GM19397 (cell line): ENCODE measurements at regions not wholly inside any gene's neighbourhood (a gene's known extent, or its start where the extent isn't known, plus 50 kb on each side); places are given as distances from the start of the nearest gene placed in this dataset.

Experiments
- ATAC-seq: cut with Tn5 transposase; IDR thresholded peaks from one replicate; pipeline ENCODE4 v1.9.1; 2021; ENCODE audit warnings: mild to moderate bottlenecking, moderate library complexity; ENCODE audit not compliant: unreplicated experiment

GRCh38 chr9:79800578-79800977, 228.8 kb downstream of the TLE4 start:
- no peak for ATAC-seq

GRCh38 chr9:79799691-79800335, 228.0 kb downstream of the TLE4 start:
- no peak for ATAC-seq

- no peak for ATAC-seq
These were observed 226.7 kb downstream of the TLE4 start for GRCh38 chr9:79798450-79798849.

GRCh38 chr9:79796411-79796810, 224.6 kb downstream of the TLE4 start:
- ATAC-seq: no peak

- no peak for ATAC-seq
These were observed 216.9 kb downstream of the TLE4 start for GRCh38 chr9:79788662-79789061.

GRCh38 chr9:79781263-79781662, 209.5 kb downstream of the TLE4 start:
- no peak for ATAC-seq

GRCh38 chr9:79780559-79780958, 208.8 kb downstream of the TLE4 start:
- ATAC-seq: no peak

- no peak for ATAC-seq
These were observed 208.1 kb downstream of the TLE4 start for GRCh38 chr9:79779901-79780300.

GRCh38 chr9:79778581-79778980, 206.8 kb downstream of the TLE4 start:
- ATAC-seq: no peak

GRCh38 chr9:79776581-79776980, 204.8 kb downstream of the TLE4 start:
- no peak for ATAC-seq
